ENCODE measurements at regions not wholly inside any gene's neighbourhood (a gene's known extent, or its start where the extent isn't known, plus 50 kb on each side); places are given as distances from the start of the nearest gene placed in this dataset.

- H3K4me3 ChIP-seq (ENCODE audit: low read length, poor library complexity, severe bottlenecking) = no peak overlapping the region
- TF ChIP-seq EZH2phosphoT487 (IDR thresholded peaks at IDR 0.05; ENCODE audit: borderline replicate concordance) (no peak), CTCF (conservative IDR thresholded peaks at IDR 0.05; ENCODE audit: low read length) (no peak)
- no peaks in the 10 kb centered on the region for H3K9me2 ChIP-seq (replicated peaks; ENCODE audit: low read depth, low read length)
- H3K27me3 ChIP-seq (ENCODE audit: insufficient read depth, low read length, poor library complexity, severe bottlenecking) = no peaks in the 10 kb centered on the region
- H3K9ac ChIP-seq (ENCODE audit: low read depth, low read length, poor library complexity, severe bottlenecking) = no peak overlapping the region
- H3K4me2 ChIP-seq (ENCODE audit: low read depth, low read length, poor library complexity, severe bottlenecking) = no peak overlapping the region
- H3K36me3 ChIP-seq (ENCODE audit: insufficient read depth, low read length) = no peaks in the 10 kb centered on the region
- H3K4me1 ChIP-seq (ENCODE audit: insufficient read depth, low read length, poor library complexity, severe bottlenecking) = no peaks in the 10 kb centered on the region
- no peaks in the 10 kb centered on the region for H3F3A ChIP-seq (ENCODE audit: low read depth)
- H4K20me1 ChIP-seq (ENCODE audit: insufficient read depth, low read length, poor library complexity, severe bottlenecking) = no peaks in the 10 kb centered on the region
- 0 out of 2 replicates have a peak, but pooled peaks cover 4% of the 10 kb centered on the region for H3K9me3 ChIP-seq (ENCODE audit: insufficient read depth, low read depth, low read length)
- no peak overlapping the region for H2AFZ ChIP-seq (ENCODE audit: low read length)
- H3K79me2 ChIP-seq (ENCODE audit: insufficient read depth, low read length) = no peaks in the 10 kb centered on the region
Measured at GRCh38 chr13:34086281-34086680, 268.3 kb downstream of the RFC3 start.

GRCh38 chr13:34087791-34088190 lies 269.8 kb downstream of the RFC3 start:
- Histone ChIP-seq H3K4me2 (ENCODE audit: low read depth, low read length, poor library complexity, severe bottlenecking) (no peak overlapping the region), H3K9me2 (replicated peaks; ENCODE audit: low read depth, low read length) (no peaks in the 10 kb centered on the region), H2AFZ (ENCODE audit: low read length) (no peak overlapping the region), H3K9me3 (ENCODE audit: insufficient read depth, low read depth, low read length) (0 out of 2 replicates have a peak, but pooled peaks cover 4% of the 10 kb centered on the region), H3K4me1 (ENCODE audit: insufficient read depth, low read length, poor library complexity, severe bottlenecking) (no peaks in the 10 kb centered on the region), H4K20me1 (ENCODE audit: insufficient read depth, low read length, poor library complexity, severe bottlenecking) (no peaks in the 10 kb centered on the region), H3K79me2 (ENCODE audit: insufficient read depth, low read length) (no peaks in the 10 kb centered on the region), H3F3A (ENCODE audit: low read depth) (no peaks in the 10 kb centered on the region), H3K9ac (ENCODE audit: low read depth, low read length, poor library complexity, severe bottlenecking) (no peak overlapping the region), H3K4me3 (ENCODE audit: low read length, poor library complexity, severe bottlenecking) (no peak overlapping the region), H3K36me3 (ENCODE audit: insufficient read depth, low read length) (no peaks in the 10 kb centered on the region), H3K27me3 (ENCODE audit: insufficient read depth, low read length, poor library complexity, severe bottlenecking) (no peaks in the 10 kb centered on the region)
- no peak for TF ChIP-seq EZH2phosphoT487 (IDR thresholded peaks at IDR 0.05; ENCODE audit: borderline replicate concordance)
- TF ChIP-seq CTCF (conservative IDR thresholded peaks at IDR 0.05; ENCODE audit: low read length) = no peak

GRCh38 chr13:34103854-34104253 lies 285.9 kb downstream of the RFC3 start:
- H4K20me1 ChIP-seq (ENCODE audit: insufficient read depth, low read length, poor library complexity, severe bottlenecking) = no peaks in the 10 kb centered on the region
- H3K79me2 ChIP-seq (ENCODE audit: insufficient read depth, low read length) = no peaks in the 10 kb centered on the region
- no peak overlapping the region for H3K9ac ChIP-seq (ENCODE audit: low read depth, low read length, poor library complexity, severe bottlenecking)
- no peaks in the 10 kb centered on the region for H3F3A ChIP-seq (ENCODE audit: low read depth)
- H3K9me3 ChIP-seq (ENCODE audit: insufficient read depth, low read depth, low read length) = no peaks in the 10 kb centered on the region
- H3K27me3 ChIP-seq (ENCODE audit: insufficient read depth, low read length, poor library complexity, severe bottlenecking) = no peaks in the 10 kb centered on the region
- no peaks in the 10 kb centered on the region for H3K9me2 ChIP-seq (replicated peaks; ENCODE audit: low read depth, low read length)
- no peaks in the 10 kb centered on the region for H3K36me3 ChIP-seq (ENCODE audit: insufficient read depth, low read length)
- TF ChIP-seq EZH2phosphoT487 (IDR thresholded peaks at IDR 0.05; ENCODE audit: borderline replicate concordance) (no peak), CTCF (conservative IDR thresholded peaks at IDR 0.05; ENCODE audit: low read length) (no peak)
- no peaks in the 10 kb centered on the region for H3K4me1 ChIP-seq (ENCODE audit: insufficient read depth, low read length, poor library complexity, severe bottlenecking)
- H2AFZ ChIP-seq (ENCODE audit: low read length) = no peak overlapping the region
- no peak overlapping the region for H3K4me2 ChIP-seq (ENCODE audit: low read depth, low read length, poor library complexity, severe bottlenecking)
- no peak overlapping the region for H3K4me3 ChIP-seq (ENCODE audit: low read length, poor library complexity, severe bottlenecking)
